ENCODE measurements at regions not wholly inside any gene's neighbourhood (a gene's known extent, or its start where the extent isn't known, plus 50 kb on each side); places are given as distances from the start of the nearest gene placed in this dataset.
A peak's percentile ranks its signal among the peaks of the same experiment; 100 is the strongest.

GRCh38 chr1:94335950-94336349 is 82.2 kb upstream of the ABCD3 start:
- DNase-seq (ENCODE audit: low read depth, low spot score) (peak; percentile 93), ATAC-seq (peak; percentile 89)
- Histone ChIP-seq H3K27ac (ENCODE audit: low read depth, low read length) (no peak overlapping the region), H3K4me3 (replicated peaks in 1 of 2; ENCODE audit: low read depth in 1 of 2, low read length in 2 of 2) (no peak overlapping the region), H3K4me2 (ENCODE audit: low read length) (peak overlapping the region; percentile 13; the same call in 1 of the 2 replicates), H3K9me3 (ENCODE audit: control insufficient read depth in 1 of 2, insufficient read depth in 1 of 2, low read depth in 1 of 2, low read length in 2 of 2) (no peaks in the 10 kb centered on the region), H3K79me2 (ENCODE audit: insufficient read depth, low read length) (no peaks in the 10 kb centered on the region), H3K9ac (ENCODE audit: low read length) (no peak overlapping the region), H3K9me2 (ENCODE audit: insufficient read depth) (no peaks in the 10 kb centered on the region), H4K20me1 (ENCODE audit: insufficient read depth) (no peaks in the 10 kb centered on the region), H3K27me3 (ENCODE audit: insufficient read depth, low read length) (no peaks in the 10 kb centered on the region), H2AFZ (ENCODE audit: low read depth, low read length, poor library complexity, severe bottlenecking) (peak overlapping the region; percentile 81), H3K36me3 (ENCODE audit: control insufficient read depth in 1 of 2, insufficient read depth in 2 of 2, low read length in 2 of 2) (no peaks in the 10 kb centered on the region), H3K4me1 (ENCODE audit: control insufficient read depth in 1 of 2, insufficient read depth in 2 of 2, low read length in 2 of 2) (peaks cover 15 to 35% of the 10 kb centered on the region in 2 experiments)
- TF ChIP-seq CBX3 (IDR thresholded peaks at IDR 0.05; ENCODE audit: low read depth) = peak; percentile 67; the same call in 1 of the 2 replicates
- no peak for TF ChIP-seq ZFX (IDR thresholded peaks at IDR 0.05)
- TF ChIP-seq REST (IDR thresholded peaks at IDR 0.05; ENCODE audit: low read depth) = no peak
- TF ChIP-seq POLR2AphosphoS5 (IDR thresholded peaks at IDR 0.05; ENCODE audit: low read depth, low read length) = 0 out of 2 replicates have a peak, but pooled peaks have one; percentile 18
- TF ChIP-seq SRF (IDR thresholded peaks at IDR 0.05; ENCODE audit: low read depth) = peak; percentile 40; the same call in 1 of the 2 replicates
- peak; percentile 38; the same call in 1 of the 2 replicates for TF ChIP-seq MAX (IDR thresholded peaks at IDR 0.05)
- 0 out of 2 replicates have a peak, but pooled peaks have one; percentile 3 for TF ChIP-seq FOSL1 (IDR thresholded peaks at IDR 0.05; ENCODE audit: low read depth)
- 0 out of 2 replicates have a peak, but pooled peaks have one; percentile 37 for TF ChIP-seq EGR1 (IDR thresholded peaks at IDR 0.05; ENCODE audit: low read depth)
- no peak for TF ChIP-seq SIN3A (IDR thresholded peaks at IDR 0.05; ENCODE audit: low read depth)
- TF ChIP-seq ATF3 (IDR thresholded peaks at IDR 0.05) = no peak; the same call in 1 of the 2 replicates
- TF ChIP-seq YY1 (IDR thresholded peaks at IDR 0.05; ENCODE audit: extremely low read depth, insufficient replicate concordance, low read depth, low read length) = no peak
- peak; percentile 67 to 100 (median 98) for TF ChIP-seq CTCF (IDR thresholded peaks at IDR 0.05 in 2 of 3, conservative IDR thresholded peaks at IDR 0.05 in 1 of 3; ENCODE audit: borderline replicate concordance in 1 of 3, insufficient read depth in 1 of 3, low read depth in 2 of 3, low read length in 2 of 3)
- TF ChIP-seq RAD21 (IDR thresholded peaks at IDR 0.05; ENCODE audit: low read depth) = peak; percentile 100
- TF ChIP-seq EZH2phosphoT487 (IDR thresholded peaks at IDR 0.05; ENCODE audit: borderline replicate concordance) = no peak
- ChIA-PET CTCF (interaction anchor here (0.6 to 8.7 kb wide), 47 partner anchors 10 to 1032 kb away, joined by 3 to 338 read pairs (median 4); partner anchors contain the start of gene ARHGAP29), RAD21 (ENCODE audit: low non-redundant PET in 1 of 2, low total read pairs in 2 of 2, uncharacterized antibody in 2 of 2, unreplicated experiment in 2 of 2) (interaction anchor here (0.6 to 3.1 kb wide), 21 partner anchors 94 to 426 kb away, joined by 3 to 49 read pairs (median 7); no protein-coding TSS in a partner anchor), POLR2A (interaction anchor here (1.0 to 5.3 kb wide), 6 partner anchors 88 to 310 kb away, joined by 5 to 38 read pairs (median 8); no protein-coding TSS in a partner anchor)
- intact Hi-C loops (cut with micrococcal nuclease) = loop anchor here (1.0 to 10.0 kb wide), 7 partner anchors 127 to 467 kb away; partner anchors contain the start of gene GCLM
- BruUV-seq (replicated peaks) = no TSS peak

Measured in HCT116 (cell line).